Loucy (cell line): ENCODE measurements at regions not wholly inside any gene's neighbourhood (a gene's known extent, or its start where the extent isn't known, plus 50 kb on each side); places are given as distances from the start of the nearest gene placed in this dataset.

Experiments used
- H2AFZ ChIP-seq: fragments of 200-600 bp; sonication (generic); 2 replicates; pipeline ENCODE4 v1.6.0; 2016; ENCODE audit warnings: antibody characterized with exemption, mild to moderate bottlenecking, low read length, moderate library complexity
- H3F3A ChIP-seq: fragments of 200-600 bp; 2 replicates; pipeline ENCODE4 v1.6.0; 2016; ENCODE audit warnings: antibody characterized with exemption, low read depth, mild to moderate bottlenecking
- H3K27me3 ChIP-seq: fragments of 200-600 bp; sonication (generic); 2 replicates; pipeline ENCODE4 v1.6.1; 2014; ENCODE audit warnings: low read length, mild to moderate bottlenecking; ENCODE audit not compliant: insufficient read depth, poor library complexity, severe bottlenecking
- H3K36me3 ChIP-seq: fragments of 200-600 bp; sonication (generic); 2 replicates; pipeline ENCODE4 v1.6.1; 2016; ENCODE audit warnings: low read length; ENCODE audit not compliant: insufficient read depth
- H3K4me1 ChIP-seq: fragments of 200-600 bp; sonication (generic); 2 replicates; pipeline ENCODE4 v1.5.1; 2014; ENCODE audit warnings: low read length, mild to moderate bottlenecking; ENCODE audit not compliant: insufficient read depth, poor library complexity, severe bottlenecking
- H3K4me2 ChIP-seq: fragments of 200-600 bp; sonication (generic); 2 replicates; pipeline ENCODE4 v1.6.0; 2014; ENCODE audit warnings: antibody characterized with exemption, low read length, low read depth, mild to moderate bottlenecking; ENCODE audit not compliant: poor library complexity, severe bottlenecking
- H3K4me3 ChIP-seq: fragments of 200-600 bp; sonication (generic); 2 replicates; pipeline ENCODE4 v1.5.1; 2014; ENCODE audit warnings: low read length, mild to moderate bottlenecking, mixed read lengths; ENCODE audit not compliant: poor library complexity, severe bottlenecking
- H3K79me2 ChIP-seq: fragments of 200-600 bp; sonication (generic); 2 replicates; pipeline ENCODE4 v1.6.1; 2014; ENCODE audit warnings: low read length; ENCODE audit not compliant: insufficient read depth
- H3K9ac ChIP-seq: fragments of 200-600 bp; sonication (generic); 2 replicates; pipeline ENCODE4 v1.6.0; 2014; ENCODE audit warnings: mild to moderate bottlenecking, low read depth, low read length, moderate library complexity; ENCODE audit not compliant: poor library complexity, severe bottlenecking
- H3K9me2 ChIP-seq: fragments of 200-600 bp; sonication (generic); replicated peaks from 2 replicates; pipeline ENCODE4 v1.6.1; 2016; ENCODE audit warnings: low read depth, low read length, mixed read lengths
- H3K9me3 ChIP-seq: fragments of 200-600 bp; sonication (generic); 2 replicates; pipeline ENCODE4 v1.6.1; 2014; ENCODE audit warnings: mild to moderate bottlenecking, antibody characterized with exemption, low read length, low read depth; ENCODE audit not compliant: insufficient read depth
- H4K20me1 ChIP-seq: fragments of 200-600 bp; sonication (generic); 2 replicates; pipeline ENCODE4 v1.6.0; 2014; ENCODE audit warnings: antibody characterized with exemption, low read length, mild to moderate bottlenecking; ENCODE audit not compliant: insufficient read depth, poor library complexity, severe bottlenecking
- CTCF ChIP-seq: fragments of 200-600 bp; sonication (generic); conservative IDR thresholded peaks from 2 replicates; pipeline ENCODE4 v1.5.1; 2014; ENCODE audit warnings: mild to moderate bottlenecking, antibody characterized with exemption, low read length
- EZH2phosphoT487 ChIP-seq: fragments of 200-600 bp; IDR thresholded peaks from 2 replicates; pipeline ENCODE4 v1.6.1; 2018; ENCODE audit warnings: antibody characterized with exemption, mild to moderate bottlenecking, moderate library complexity, borderline replicate concordance

- no peak overlapping the region for H2AFZ ChIP-seq
- H3K9ac ChIP-seq: no peak overlapping the region
- H3K9me3 ChIP-seq: 0 out of 2 replicates have a peak, but pooled peaks cover 3% of the 10 kb centered on the region
- H3K79me2 ChIP-seq: no peaks in the 10 kb centered on the region
- H3K4me3 ChIP-seq: no peak overlapping the region
- TF ChIP-seq EZH2phosphoT487: no peak
- TF ChIP-seq CTCF: no peak
- H3K9me2 ChIP-seq: no peaks in the 10 kb centered on the region
- H3K4me2 ChIP-seq: no peak overlapping the region
- H3K27me3 ChIP-seq: no peaks in the 10 kb centered on the region
- H3K36me3 ChIP-seq: no peaks in the 10 kb centered on the region
- H4K20me1 ChIP-seq: no peaks in the 10 kb centered on the region
- H3F3A ChIP-seq: no peaks in the 10 kb centered on the region
- H3K4me1 ChIP-seq: no peaks in the 10 kb centered on the region
Measured at GRCh38 chr6:45726444-45726843, 289.2 kb downstream of the CLIC5 start.

GRCh38 chr6:45724511-45724910, 291.1 kb downstream of the CLIC5 start:
- Histone ChIP-seq H3K27me3 (no peaks in the 10 kb centered on the region), H3K79me2 (no peaks in the 10 kb centered on the region), H3K9ac (no peak overlapping the region), H3F3A (no peaks in the 10 kb centered on the region), H3K4me3 (no peak overlapping the region), H3K4me1 (no peaks in the 10 kb centered on the region), H3K4me2 (no peak overlapping the region), H3K9me3 (0 out of 2 replicates have a peak, but pooled peaks cover 3% of the 10 kb centered on the region), H2AFZ (no peak overlapping the region), H3K9me2 (no peaks in the 10 kb centered on the region), H4K20me1 (no peaks in the 10 kb centered on the region), H3K36me3 (no peaks in the 10 kb centered on the region)
- no peak for TF ChIP-seq EZH2phosphoT487
- TF ChIP-seq CTCF: no peak

- no peaks in the 10 kb centered on the region for H3K27me3 ChIP-seq
- no peak overlapping the region for H2AFZ ChIP-seq
- no peaks in the 10 kb centered on the region for H3K79me2 ChIP-seq
- no peaks in the 10 kb centered on the region for H3K36me3 ChIP-seq
- no peaks in the 10 kb centered on the region for H3K9me2 ChIP-seq
- H3K4me1 ChIP-seq: no peaks in the 10 kb centered on the region
- no peak overlapping the region for H3K9ac ChIP-seq
- no peak overlapping the region for H3K4me2 ChIP-seq
- 0 out of 2 replicates have a peak, but pooled peaks cover 3% of the 10 kb centered on the region for H3K9me3 ChIP-seq
- H3F3A ChIP-seq: no peaks in the 10 kb centered on the region
- no peak for TF ChIP-seq CTCF
- TF ChIP-seq EZH2phosphoT487: no peak
- H4K20me1 ChIP-seq: no peaks in the 10 kb centered on the region
- no peak overlapping the region for H3K4me3 ChIP-seq
Measured at GRCh38 chr6:45724027-45724426, 291.6 kb downstream of the CLIC5 start.
